ENCODE measurements at regions not wholly inside any gene's neighbourhood (a gene's known extent, or its start where the extent isn't known, plus 50 kb on each side); places are given as distances from the start of the nearest gene placed in this dataset.

DNA sequence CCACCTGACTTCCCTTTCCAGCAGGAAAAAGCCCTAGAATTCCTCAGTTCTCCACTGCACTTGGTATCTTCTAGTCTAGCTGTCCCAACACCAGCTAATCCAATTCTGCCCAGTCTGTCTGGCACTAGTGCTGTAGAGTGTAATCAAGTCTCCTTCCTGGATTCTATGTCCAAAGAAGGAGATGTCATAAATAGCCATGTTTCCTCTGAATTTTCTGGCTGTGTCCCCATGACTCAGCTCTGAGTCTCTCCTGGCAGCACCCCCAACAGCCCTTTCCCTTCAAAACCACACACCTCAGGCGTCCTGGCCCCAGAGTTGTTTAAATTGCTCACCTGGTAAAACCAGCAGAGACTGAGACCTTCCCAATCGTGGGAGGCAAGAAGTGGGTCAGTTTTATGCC lies 197.2 kb downstream of the GRXCR1 start:
- no peak overlapping the region for H3K4me3 ChIP-seq
- no peaks in the 10 kb centered on the region for H3K27me3 ChIP-seq
- no peak overlapping the region for H3K27ac ChIP-seq
- no peaks in the 10 kb centered on the region for H3K4me1 ChIP-seq
- no peak for TF ChIP-seq EP300 (IDR thresholded peaks at IDR 0.05)
- no peak for TF ChIP-seq POLR2A (IDR thresholded peaks at IDR 0.05)
- TF ChIP-seq CTCF (IDR thresholded peaks at IDR 0.05) = no peak
- no peak for TF ChIP-seq POLR2AphosphoS5 (IDR thresholded peaks at IDR 0.05)
- no peaks in the 10 kb centered on the region for H3K36me3 ChIP-seq
- H3K9me3 ChIP-seq = no peaks in the 10 kb centered on the region
- DNase-seq (no peak), ATAC-seq (ENCODE audit: low FRiP score in 2 of 2) (no peak)
- 48 to 62% methylated on average over 2 of the region's 2 CpGs for WGBS, 2 donors

DNA sequence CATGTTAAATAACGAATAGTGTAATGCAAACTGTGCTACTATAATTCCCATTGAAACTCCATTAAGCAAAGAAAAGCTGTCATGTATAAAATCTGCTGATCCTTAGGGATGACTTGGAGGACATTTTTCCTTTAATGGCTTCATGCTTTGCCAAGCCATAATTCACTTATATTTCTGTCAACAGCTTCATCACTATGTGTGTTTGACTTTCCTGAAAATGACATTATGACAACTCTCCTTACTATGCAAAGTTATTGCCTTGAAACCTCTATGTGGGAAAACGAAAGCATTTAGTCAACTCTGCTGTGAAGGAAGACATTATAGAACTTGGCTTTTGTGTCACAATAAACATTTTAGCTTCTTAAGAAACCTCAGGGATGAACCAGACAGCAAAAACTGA lies 210.5 kb downstream of the GRXCR1 start:
- H3K4me1 ChIP-seq = no peaks in the 10 kb centered on the region
- TF ChIP-seq POLR2A (IDR thresholded peaks at IDR 0.05) (no peak), CTCF (IDR thresholded peaks at IDR 0.05) (no peak), EP300 (IDR thresholded peaks at IDR 0.05) (no peak), POLR2AphosphoS5 (IDR thresholded peaks at IDR 0.05) (no peak)
- H3K4me3 ChIP-seq = no peak overlapping the region
- no peaks in the 10 kb centered on the region for H3K36me3 ChIP-seq
- WGBS, 2 donors = 69 to 71% methylated on average over 2 of the region's 2 CpGs
- no peaks in the 10 kb centered on the region for H3K9me3 ChIP-seq
- no peak overlapping the region for H3K27ac ChIP-seq
- DNase-seq (no peak), ATAC-seq (ENCODE audit: low FRiP score in 2 of 2) (no peak)
- no peaks in the 10 kb centered on the region for H3K27me3 ChIP-seq

GRCh38 chr4:43112139-43112538 lies 219.6 kb downstream of the GRXCR1 start:
- Histone ChIP-seq H3K4me1 (no peaks in the 10 kb centered on the region), H3K27me3 (no peaks in the 10 kb centered on the region), H3K27ac (no peak overlapping the region), H3K9me3 (no peaks in the 10 kb centered on the region), H3K36me3 (no peaks in the 10 kb centered on the region), H3K4me3 (no peak overlapping the region)
- ATAC-seq (ENCODE audit: low FRiP score in 2 of 2) (no peak), DNase-seq (no peak)
- 67 to 79% methylated on average over 1 of the region's 1 CpG for WGBS, 2 donors
- TF ChIP-seq CTCF (IDR thresholded peaks at IDR 0.05) = no peak
- TF ChIP-seq EP300 (IDR thresholded peaks at IDR 0.05) = no peak
- TF ChIP-seq POLR2A (IDR thresholded peaks at IDR 0.05) = no peak
- TF ChIP-seq POLR2AphosphoS5 (IDR thresholded peaks at IDR 0.05) = no peak

DNA sequence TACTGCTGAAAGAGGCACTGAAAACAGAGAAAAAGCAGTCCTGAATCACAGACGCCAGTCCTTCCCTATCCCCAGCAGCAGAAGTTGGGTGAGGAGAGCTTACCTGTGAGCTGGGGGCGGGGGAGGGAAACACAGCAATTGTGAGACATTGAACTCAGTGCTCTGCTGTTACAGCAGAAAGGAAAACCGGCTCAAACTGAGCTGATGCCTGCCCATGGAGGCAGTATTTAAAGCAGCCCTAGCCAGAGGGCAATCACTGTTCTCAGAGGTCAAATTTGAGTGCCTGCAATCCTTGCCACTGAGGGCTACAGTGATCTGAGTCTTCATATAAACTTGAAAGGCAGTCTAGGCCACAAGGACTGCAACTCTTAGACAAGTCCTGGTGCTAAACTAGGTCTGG lies 220.7 kb downstream of the GRXCR1 start:
- no peak overlapping the region for H3K27ac ChIP-seq
- H3K36me3 ChIP-seq = no peaks in the 10 kb centered on the region
- TF ChIP-seq EP300 (IDR thresholded peaks at IDR 0.05) = no peak
- ATAC-seq (ENCODE audit: low FRiP score in 2 of 2) (no peak), DNase-seq (no peak)
- H3K27me3 ChIP-seq = no peaks in the 10 kb centered on the region
- H3K9me3 ChIP-seq = no peaks in the 10 kb centered on the region
- 60 to 71% methylated on average over 3 of the region's 3 CpGs for WGBS, 2 donors
- H3K4me3 ChIP-seq = no peak overlapping the region
- H3K4me1 ChIP-seq = no peaks in the 10 kb centered on the region

GRCh38 chr4:43126595-43126994 lies 234.1 kb downstream of the GRXCR1 start:
- H3K27ac ChIP-seq = no peak overlapping the region
- no peak for ATAC-seq (ENCODE audit: low FRiP score in 2 of 2)

More at GRCh38 chr4:43126595-43126994, 234.1 kb downstream of the GRXCR1 start:
- H3K36me3 ChIP-seq = no peaks in the 10 kb centered on the region
- no peak for TF ChIP-seq POLR2A (IDR thresholded peaks at IDR 0.05)
- TF ChIP-seq CTCF (IDR thresholded peaks at IDR 0.05) = no peak
- no peak for TF ChIP-seq EP300 (IDR thresholded peaks at IDR 0.05)
- TF ChIP-seq POLR2AphosphoS5 (IDR thresholded peaks at IDR 0.05) = no peak
- no peaks in the 10 kb centered on the region for H3K4me1 ChIP-seq
- no peak for DNase-seq
- H3K9me3 ChIP-seq = no peaks in the 10 kb centered on the region
- H3K4me3 ChIP-seq = no peak overlapping the region
- no peaks in the 10 kb centered on the region for H3K27me3 ChIP-seq
